ENCODE measurements at regions not wholly inside any gene's neighbourhood (a gene's known extent, or its start where the extent isn't known, plus 50 kb on each side); places are given as distances from the start of the nearest gene placed in this dataset.

DNA sequence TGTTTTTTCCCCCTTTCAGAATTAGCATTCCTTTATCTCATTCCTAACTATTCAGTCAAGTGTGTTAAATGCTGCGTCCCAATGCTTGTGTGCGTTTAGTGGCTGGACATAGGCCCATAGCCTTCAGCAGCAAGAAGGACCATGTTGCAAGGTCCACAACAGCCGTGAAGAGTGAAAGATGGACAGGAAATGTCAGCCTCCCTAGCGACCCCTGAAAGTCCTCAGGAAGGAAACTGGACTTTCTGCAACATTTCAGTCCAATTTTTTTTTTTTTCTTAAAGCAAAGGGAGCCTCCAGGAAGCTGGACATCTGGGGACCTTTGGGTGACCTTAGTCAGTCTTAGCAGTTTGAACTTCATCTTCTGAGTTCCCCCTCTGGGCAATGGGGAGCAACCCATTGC, 550.7 kb upstream of the MGMT start:
- intact Hi-C loops (cut with micrococcal nuclease) = no loop called here

DNA sequence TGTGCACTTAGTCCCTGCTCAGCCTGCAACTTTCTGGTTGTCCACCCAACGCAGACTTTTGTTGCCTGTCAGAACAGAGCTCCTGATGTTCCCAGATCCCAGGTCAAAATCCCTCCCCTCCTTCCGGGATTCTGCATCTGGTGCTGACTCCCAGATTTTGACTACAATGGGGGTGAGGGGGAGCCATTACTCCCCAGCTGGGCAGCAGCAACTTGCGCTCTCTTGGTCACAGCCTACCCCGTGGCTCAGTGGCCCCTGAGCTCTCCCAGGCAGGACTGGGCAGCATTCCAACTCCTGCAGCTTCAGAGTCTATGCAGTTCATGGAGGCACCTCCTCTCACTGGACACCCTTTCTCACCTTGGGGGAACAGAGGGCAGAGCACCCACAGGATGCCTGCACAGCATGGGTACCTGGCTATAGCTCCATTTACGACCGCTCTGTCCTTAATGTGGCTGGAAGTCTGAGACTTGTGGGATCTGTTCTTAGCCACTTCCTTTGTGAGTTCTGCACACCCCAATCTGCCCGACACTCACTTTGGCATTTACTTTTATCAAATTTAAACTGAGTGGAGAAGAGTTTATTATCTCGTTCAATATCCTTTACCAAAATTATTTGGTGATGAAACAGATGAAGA, 545.5 kb upstream of the MGMT start:
- intact Hi-C loops (cut with micrococcal nuclease) = no loop called here

DNA sequence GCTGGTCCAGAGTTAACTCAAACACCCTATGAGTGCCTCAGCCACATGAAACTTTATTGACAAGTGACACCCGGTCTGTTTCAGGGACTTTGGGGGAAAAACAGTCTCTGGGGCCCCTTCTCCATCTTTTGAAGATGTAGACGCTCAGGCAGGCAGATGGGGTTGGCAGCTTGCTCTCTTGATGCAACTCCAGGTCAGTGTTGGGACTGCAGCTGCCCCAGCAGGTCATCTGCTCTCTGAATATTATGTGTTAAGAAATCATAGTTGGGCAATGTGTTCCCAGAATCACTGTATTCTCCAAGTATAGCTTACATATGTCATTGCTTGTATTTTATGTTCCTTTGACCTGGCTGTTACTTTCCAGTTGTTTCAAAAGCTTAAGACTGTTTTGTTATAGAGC, 544.9 kb upstream of the MGMT start:
- intact Hi-C loops (cut with micrococcal nuclease) = no loop called here

DNA sequence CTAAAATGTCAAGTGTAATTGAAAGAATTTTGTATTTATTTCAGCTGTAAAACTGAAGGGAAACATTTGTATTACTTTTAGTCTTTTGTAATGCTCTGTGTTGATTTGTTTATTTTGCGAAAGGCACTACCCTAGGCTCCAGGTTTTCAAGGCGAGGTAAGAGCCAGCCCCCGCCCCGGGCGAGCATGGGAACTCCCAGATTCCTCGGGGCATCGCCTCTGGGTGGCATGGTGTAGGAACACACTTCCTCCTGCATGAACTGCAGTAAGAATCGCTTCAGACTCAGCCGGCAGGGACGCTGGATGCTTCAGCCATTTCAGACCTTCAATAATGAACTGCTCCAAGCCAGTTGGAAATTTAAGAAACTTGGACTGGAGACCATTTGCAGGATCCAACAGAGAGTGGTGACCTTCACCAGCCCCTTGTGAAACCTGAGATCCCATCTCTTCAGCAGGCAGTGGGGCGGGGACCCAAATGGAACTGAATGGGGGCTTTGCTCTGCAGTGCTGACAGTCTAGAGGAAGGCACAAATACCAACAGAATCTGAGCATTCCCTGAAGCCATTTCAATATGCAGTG, 544.3 kb upstream of the MGMT start:
- intact Hi-C loops (cut with micrococcal nuclease) = no loop called here

DNA sequence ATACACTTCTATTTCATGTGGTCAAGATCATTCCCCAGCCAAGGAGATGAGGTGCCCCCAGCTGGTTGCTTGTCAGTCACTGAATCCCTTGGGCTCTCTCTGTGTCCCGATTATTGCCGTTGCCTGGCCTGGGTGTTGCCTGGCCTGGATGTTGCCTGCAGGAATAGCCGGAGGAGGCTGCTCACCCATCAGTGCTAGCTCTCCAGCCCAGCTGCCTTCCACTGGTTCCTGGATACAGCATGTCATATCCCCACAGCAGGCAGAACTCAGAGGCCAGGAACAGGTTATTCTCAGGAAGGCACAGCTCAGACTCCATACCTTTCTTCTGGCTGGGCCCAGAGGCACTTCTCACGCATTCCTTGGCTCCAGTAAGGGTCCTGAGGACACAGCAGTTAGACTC, 542.1 kb upstream of the MGMT start:
- intact Hi-C loops (cut with micrococcal nuclease) = no loop called here

DNA sequence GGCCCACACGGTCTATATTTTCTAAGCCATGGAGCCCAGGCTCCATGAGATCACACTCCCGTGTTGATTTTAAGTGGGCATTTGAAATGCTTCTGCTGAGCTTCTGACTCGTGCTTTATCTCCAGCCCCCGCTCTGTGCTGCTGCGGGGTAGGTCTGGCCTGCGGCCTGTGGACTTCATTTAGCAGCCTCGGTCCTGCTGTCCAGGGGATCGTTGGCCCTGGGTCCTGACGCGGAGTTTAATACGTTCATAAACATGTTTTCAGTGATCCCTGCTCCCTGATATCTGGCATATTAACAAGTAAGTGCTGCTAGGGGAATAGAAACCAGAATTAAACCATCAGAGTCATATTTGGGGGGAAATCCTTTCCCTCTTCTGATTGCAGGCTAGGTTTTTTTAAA, 540.3 kb upstream of the MGMT start:
- intact Hi-C loops (cut with micrococcal nuclease) = no loop called here

DNA sequence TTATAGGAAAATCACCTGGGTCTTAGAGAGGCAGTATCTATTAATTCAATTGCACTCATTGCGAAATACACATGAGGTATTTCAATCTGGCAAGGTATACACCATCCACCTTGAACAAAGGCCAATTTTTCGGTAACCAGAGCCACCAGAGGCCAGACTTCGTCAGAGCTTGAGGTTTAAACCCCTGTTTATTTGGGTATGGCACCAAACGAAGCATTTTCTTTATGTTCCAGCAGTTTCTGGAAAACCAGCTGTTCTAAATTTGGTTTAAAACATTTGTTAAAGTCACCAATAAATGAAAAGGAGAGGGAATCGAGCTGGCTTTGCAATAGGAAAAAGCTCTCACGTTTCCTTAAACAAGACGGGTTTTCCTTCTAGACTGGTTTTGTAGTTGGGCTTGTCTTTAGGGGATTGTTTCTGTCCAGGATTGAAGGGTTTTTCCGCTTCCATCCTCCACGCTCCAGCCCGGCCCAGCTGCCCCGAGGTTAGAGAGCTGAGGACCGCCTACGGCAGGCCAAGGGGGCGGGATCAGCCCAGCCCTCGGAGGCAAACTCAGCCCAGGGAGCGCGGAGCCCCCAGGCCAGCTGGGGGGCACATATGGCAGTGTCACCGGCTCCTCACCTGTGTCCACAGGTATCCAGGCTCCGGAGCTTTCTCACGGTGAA, 539.4 kb upstream of the MGMT start:
- intact Hi-C loops (cut with micrococcal nuclease) = no loop called here

DNA sequence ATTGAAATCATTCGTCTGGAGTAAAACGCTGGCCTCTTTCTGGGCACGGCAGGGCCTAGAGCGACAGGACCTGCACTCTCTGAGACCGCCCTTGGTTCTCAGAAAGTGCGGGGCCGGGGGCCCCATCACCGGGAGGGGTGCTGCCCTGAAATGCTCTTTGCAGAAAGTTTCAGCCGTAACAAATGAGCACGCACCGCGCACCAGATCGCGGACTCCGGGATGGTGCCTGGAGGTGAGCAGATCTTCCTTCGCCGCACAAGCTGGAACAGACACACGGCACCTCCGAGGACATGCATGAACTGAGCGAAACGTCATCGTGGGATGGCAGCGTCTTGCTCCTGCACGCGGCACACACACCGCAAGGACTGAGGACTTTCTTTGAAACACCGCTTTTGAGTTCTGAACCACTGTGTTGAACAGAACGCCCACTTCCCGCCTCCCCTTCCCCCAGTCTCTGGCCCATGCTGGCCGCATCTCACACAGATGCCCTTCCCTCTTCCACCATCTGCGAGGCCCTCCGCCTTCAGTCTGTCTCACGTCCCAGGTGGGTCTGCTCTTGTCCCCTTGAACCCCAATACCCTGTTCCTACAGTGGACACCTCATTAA, 538.7 kb upstream of the MGMT start:
- intact Hi-C loops (cut with micrococcal nuclease) = no loop called here

DNA sequence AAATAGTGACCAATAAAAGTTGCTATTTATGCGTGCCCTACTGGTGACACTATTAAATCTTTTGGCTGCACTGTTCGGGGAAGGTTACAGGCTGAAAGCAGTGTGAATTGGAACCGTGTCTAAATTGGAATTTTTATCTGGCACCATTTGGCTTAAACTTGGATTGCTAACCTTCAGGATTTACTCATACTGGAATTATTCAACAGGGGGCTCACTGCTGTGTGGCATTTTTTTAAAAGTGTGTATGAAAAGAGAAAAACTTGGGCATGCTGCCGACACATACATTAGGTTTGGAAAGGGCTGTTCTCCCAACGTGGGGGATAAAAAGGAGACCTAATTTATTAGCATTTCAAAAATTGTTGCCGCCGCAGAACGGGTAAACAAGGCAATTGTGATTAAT, 537.9 kb upstream of the MGMT start:
- intact Hi-C loops (cut with micrococcal nuclease) = no loop called here

DNA sequence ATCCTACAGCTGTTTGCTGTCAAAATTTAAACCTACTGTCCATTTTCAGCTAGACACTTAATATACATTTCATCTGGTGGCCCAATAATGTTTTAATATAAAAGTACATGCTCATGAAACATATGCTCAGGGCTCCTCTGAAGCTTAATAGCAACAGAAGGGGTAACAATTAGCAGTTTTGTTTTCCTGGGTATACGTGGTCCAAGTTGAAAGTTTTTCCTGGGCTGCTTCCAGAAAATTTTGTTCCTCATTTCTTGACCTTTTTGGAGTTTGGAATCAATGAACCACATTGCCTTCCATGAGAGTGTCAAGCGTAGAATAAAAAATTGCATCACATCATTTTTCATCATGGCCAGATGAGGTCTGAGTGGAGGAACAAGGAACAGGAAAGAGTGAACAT, 537.3 kb upstream of the MGMT start:
- intact Hi-C loops (cut with micrococcal nuclease) = no loop called here

DNA sequence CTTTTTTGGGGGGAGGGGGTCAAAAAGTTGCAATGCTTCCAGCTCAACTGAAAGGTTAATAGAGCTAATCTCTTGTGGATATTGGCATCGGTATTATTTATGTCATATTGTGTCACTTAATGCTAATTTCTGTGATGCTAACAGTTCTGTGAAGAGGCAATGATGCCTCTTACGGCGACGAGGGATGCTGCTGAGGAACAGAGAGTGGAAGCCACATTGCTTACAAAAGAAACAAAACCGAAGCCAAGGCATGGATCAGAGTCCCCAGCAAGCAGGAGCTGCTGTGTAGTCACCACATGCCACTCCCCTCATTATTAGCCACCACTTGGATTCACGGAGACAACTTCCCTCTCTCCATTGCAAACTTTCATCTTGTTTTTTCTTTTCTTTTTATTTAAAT, 536.5 kb upstream of the MGMT start:
- intact Hi-C loops (cut with micrococcal nuclease) = no loop called here

DNA sequence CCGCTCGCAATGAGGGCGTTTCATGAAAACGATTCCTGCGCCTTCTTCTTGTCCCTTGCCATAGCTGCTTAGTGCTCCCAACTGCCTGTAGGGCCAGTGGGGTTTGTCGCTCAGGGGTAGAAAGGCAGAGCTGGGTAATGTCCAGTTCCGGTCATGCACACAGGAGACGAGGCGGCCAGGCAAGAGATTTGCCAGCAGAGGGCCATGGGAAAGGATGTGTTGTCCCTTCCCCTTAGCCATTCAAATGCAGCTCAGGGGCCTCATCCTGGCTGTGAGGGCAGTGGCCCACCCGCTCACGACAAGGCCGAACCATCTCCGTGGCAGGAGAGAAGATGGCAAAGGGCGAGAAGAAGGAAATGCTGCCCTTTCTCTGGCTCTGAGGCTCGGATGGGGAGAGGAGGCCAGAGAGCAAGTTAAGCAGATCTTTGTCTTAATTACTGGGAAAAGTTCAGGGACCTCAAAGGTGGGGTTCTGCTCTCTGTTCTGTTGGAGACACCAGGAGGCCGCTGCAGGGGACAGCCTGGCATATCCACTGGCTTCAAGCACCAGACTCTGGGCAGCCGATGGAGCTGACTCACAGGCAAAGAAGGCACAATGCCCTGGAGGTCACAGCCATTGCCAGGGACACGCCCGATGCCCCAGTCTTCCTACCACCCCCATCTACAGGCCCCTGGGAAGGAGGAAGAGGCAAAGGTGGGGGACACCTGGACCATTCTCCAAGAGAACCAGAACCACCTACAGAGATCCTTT, 534.8 kb upstream of the MGMT start:
- intact Hi-C loops (cut with micrococcal nuclease) = no loop called here

DNA sequence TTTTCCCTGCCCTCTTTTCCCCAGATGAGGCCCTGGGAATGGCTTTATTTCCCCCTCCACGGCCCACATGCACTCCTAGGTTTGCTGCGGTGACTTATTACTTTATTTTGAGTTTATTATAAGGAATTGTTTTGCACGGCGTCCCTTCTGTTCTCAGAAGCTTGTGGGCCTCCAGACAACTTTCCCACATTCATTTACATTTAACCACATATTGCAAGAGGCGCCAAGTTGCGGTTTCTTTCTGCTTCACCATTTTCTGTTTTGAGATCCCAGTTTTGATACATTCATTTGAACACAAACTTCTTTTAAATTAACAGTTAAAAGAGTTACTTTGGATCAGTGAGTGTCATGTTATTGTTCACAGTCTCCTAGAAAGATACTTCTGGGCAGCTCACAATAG, 532.5 kb upstream of the MGMT start:
- intact Hi-C loops (cut with micrococcal nuclease) = no loop called here

DNA sequence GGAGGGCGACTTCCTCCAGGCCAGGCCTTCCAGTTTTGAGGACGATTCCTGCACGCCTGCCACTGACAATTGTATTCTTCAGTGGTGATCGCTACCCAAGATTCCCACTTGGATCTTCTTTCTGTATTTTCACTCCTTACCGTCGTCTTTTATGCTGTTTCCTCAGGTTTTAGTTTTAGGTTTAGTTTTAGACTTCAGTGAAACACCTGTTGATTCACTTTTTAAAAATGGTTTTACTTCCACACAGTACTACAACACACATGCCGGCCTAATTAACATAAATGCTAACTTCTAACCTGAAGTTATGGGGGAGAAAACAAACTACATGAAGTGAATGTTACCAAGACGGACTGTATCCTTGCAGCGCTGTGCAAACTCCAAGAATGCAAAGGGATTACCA, 530.6 kb upstream of the MGMT start:
- intact Hi-C loops (cut with micrococcal nuclease) = no loop called here

DNA sequence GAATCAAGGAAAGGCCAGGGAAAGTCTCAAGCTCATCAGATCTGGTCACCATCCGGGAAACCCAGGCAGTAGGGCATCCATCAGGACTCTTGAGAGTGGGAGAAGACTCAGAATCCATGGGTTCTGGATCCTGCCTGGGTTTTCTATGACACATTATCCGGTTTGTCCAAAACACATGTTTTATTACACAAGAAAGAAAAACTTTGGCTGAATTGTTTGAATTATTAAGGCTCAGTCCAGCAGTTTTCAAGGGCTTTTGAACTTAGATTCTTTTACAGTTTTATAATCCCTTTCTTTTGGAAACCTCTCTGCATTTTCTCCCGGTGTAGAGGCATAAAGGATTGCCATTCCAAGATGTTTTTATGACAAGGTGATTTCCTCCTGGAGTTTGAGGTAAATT, 528.5 kb upstream of the MGMT start:
- intact Hi-C loops (cut with micrococcal nuclease) = no loop called here

DNA sequence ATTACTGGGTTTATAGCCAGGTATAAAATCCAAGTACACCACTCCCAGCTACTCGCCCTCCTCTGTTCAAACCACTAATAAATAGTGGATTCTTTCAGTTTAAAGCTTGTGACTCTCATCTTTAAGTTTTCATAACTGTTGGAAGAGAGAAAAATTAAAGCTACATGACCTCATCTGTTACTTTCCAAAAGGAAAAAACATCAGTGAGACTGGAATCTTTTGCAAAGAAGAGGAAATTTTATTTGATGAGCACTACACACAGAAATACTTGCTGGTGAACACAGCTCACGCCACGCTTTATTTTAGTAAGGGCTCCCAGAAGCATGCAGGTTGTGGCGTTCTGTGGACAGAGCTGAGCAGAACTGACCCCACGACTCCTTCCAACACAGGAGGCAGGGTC, 527.0 kb upstream of the MGMT start:
- intact Hi-C loops (cut with micrococcal nuclease) = no loop called here

DNA sequence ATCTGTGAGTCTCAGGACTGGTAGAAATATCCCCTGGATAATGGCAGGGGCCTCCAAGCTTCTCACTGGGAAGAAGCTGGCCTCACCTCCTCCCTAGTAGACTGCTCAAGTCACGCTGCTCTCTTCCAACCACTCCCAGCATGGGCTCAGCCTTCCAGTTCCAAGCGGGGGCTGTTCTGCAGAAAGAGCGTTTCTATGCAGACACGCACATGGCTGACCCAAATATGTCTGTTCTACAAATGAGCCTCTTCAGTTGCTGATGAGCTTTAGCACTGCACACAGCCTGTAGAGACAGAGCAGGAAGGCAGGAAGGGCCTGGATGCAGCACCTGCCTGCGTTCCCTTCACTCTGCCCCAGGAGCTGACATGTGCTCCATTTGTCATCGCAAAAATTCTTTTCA, 523.9 kb upstream of the MGMT start:
- intact Hi-C loops (cut with micrococcal nuclease) = no loop called here

DNA sequence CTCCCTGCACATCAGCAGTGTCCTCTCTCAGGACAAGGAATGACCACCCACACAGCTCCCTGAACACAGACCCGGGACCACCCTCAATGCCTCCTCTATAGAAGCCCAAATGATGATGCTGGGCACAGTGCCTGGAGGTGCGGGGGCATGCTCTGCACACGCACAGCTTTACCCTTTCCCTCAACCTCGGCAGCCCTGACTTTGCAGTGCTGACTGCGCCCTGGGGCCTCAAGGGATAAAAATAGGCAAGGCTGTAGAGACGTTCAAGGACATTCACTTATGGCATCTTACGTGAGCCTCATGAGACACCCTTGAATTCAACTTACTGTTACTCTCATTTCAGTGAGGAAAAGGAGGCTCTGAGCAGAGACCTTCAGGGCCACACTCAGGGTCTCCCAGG, 521.6 kb upstream of the MGMT start:
- intact Hi-C loops (cut with micrococcal nuclease) = no loop called here

DNA sequence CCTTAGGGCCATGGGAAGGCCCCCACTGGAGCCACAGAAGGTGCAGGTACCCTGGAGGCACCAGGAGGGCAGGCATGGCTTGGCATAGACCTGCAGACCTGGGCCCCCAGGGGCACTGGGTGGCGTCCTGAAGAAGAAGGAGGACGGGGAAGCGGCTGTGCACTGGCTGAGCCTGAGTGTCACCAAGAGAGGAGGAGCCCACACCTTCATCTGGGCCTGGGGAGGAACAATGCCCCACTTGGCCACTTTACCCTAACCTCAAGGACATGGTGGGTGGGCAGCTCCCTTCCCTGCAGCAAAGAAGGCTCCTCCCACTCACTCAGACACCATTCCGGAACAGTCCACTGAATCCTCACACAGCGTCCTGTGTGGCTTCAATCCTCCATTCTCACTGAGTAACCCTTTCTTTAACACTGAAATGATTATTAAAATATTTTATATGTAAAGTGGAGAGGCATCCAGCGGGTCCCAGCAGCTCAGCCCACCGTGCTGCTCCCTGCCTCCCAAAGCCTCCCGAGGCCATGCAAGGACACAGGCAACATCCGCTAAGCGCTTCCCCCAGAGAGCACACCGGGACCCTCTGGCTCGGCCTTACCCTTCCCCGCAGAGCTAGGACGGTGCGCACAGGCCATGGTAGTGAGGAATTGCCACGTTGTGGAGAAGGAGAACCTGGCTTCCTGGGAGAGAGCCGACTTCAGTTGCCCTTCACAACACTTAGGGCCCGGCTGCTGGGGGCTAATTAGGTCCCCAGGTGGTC, 516.7 kb upstream of the MGMT start:
- intact Hi-C loops (cut with micrococcal nuclease) = no loop called here

DNA sequence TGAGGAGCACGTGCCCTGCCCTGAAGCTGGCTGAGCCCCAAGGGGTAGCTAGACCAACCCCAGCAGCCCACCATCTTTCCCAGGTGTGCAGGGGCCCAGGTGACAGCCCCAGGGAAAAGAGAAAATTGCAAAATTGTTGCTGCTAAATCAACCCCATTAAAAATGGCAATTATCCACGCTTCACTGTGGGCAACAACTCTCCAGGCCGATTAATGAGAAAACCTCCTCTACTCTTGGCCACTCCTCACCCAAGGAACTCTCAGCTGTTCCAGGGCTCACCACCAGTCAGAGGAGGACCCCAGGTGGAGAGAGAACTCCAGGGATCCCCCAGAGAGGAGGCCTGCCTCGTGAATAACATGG, 516.1 kb upstream of the MGMT start:
- intact Hi-C loops (cut with micrococcal nuclease) = no loop called here

DNA sequence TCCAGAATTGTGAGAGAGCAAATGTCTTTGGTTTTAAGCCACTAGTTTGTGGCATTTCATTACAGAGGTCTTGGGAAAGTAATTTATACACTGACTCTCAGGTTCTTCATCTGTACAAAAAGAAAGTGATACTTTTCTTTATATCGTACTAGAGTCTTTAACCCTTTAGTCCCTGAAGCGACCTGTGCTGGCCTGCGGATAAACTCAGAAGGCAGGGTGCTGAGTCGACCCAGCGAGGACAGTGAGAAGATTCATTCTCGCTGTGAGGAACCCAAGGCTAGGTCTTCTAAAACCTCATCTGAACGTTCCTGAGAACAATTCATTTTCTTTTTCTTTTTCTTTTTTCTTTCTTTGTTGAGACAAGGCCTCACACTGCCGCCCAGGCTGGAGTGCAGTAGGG, 514.2 kb upstream of the MGMT start:
- intact Hi-C loops (cut with micrococcal nuclease) = no loop called here

DNA sequence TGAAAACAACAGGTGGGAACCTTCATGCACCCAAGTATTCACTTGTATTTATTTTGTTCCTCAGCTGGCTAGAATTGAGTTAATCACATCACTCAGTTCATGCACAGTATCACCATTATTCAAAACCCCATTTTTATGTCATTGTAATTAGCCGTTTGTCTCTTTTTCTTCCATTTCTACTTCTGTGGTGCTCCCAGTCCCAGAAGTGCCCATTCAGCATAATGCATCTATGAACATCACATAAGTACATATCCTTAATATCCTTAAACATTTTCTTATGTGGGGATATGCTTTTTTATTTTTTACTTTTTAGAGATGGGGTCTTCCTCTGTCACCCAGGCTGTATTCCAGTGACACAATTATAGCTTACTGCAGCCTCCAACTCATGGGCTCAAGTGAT, 510.9 kb upstream of the MGMT start:
- intact Hi-C loops (cut with micrococcal nuclease) = no loop called here
